ENCODE measurements at regions not wholly inside any gene's neighbourhood (a gene's known extent, or its start where the extent isn't known, plus 50 kb on each side); places are given as distances from the start of the nearest gene placed in this dataset.

DNA sequence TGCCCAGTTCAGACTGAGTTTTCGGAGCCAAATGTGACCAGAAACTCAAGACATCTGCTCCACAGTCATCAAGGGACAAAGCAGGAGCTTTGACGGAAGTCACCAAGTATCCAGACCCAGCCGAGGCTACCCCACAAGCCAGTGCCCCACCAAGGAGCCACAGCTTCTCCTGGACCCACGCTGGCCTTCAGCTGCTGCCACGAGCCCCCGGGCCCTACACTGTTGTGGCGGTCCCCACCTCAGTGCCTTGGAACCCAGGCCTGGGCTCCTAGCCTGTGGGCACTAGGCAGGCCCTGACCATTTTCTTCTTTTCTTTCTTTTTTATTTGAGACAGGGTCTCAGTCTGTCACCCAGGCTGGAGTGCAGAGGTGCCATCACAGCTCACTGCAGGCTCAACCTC, 82.1 kb upstream of the NKX1-1 start:
- peaks cover 51% of the 10 kb centered on the region for H3K27me3 ChIP-seq (ENCODE audit: insufficient read depth, insufficient read length)
- no peak overlapping the region for H3K4me3 ChIP-seq (ENCODE audit: insufficient read length, low read depth)
- peaks cover 24% of the 10 kb centered on the region for H3K9me3 ChIP-seq (ENCODE audit: insufficient read depth, low read length)
- no peak for DNase-seq (ENCODE audit: low read depth, low spot score)
- H3K4me1 ChIP-seq (ENCODE audit: insufficient read depth, insufficient read length): peaks cover 1% of the 10 kb centered on the region
- H3K9ac ChIP-seq (ENCODE audit: insufficient read length, low read depth): no peak overlapping the region
- TF ChIP-seq ZNF274 (IDR thresholded peaks at IDR 0.05; ENCODE audit: low read depth, low read length) (no peak), SUZ12 (IDR thresholded peaks at IDR 0.05; ENCODE audit: extremely low read depth, insufficient read depth, insufficient read length) (no peak), YY1 (IDR thresholded peaks at IDR 0.05; ENCODE audit: insufficient read depth, insufficient read length) (no peak)
- no peaks in the 10 kb centered on the region for H3K36me3 ChIP-seq (ENCODE audit: insufficient read depth, insufficient read length, low read length)

DNA sequence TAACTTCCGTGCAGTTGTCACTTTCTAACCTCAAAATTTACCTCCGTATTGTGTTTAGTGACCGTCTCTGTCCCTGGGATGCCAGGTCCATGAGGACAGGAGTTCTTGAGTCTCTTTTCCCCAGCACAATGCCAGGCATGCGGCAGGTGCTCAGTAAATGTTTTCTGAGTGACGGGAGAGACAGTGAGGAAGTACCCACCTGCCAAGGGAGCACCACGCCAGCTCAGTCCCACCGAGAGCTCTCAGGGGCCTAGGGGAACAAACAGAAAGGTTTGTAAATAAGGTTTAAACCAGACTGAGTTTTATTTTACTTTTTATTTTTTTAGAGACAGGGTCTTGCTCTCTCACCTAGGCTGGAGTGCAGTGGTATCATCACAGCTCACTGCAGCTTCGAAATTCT, 81.5 kb upstream of the NKX1-1 start:
- H3K9ac ChIP-seq (ENCODE audit: insufficient read length, low read depth): no peak overlapping the region

DNA sequence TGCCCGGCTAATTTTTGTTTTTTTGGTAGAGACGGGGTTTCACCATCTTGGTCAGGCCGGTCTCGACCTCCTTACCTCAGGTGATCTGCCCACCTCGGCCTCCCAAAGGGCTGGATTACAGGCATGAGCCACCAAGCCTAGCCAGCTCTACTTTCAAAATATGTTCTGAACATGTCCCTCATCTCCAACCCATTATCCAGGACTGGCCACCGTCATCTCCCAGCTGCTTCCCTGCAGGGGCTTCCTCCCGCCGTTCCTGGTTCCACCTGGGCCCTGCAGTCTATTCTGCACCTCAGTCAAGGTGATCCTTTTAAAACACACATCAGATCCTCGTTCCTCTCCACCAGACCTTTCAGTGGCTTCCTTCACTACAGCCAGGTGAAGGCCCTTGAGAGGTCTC, 80.9 kb upstream of the NKX1-1 start:
- H3K9me3 ChIP-seq (ENCODE audit: insufficient read depth, low read length): peaks cover 24% of the 10 kb centered on the region
- no peaks in the 10 kb centered on the region for H3K36me3 ChIP-seq (ENCODE audit: insufficient read depth, insufficient read length, low read length)
- H3K4me1 ChIP-seq (ENCODE audit: insufficient read depth, insufficient read length): peaks cover 1% of the 10 kb centered on the region
- H3K4me3 ChIP-seq (ENCODE audit: insufficient read length, low read depth): no peak overlapping the region
- no peak overlapping the region for H3K9ac ChIP-seq (ENCODE audit: insufficient read length, low read depth)
- no peak for TF ChIP-seq YY1 (IDR thresholded peaks at IDR 0.05; ENCODE audit: insufficient read depth, insufficient read length)
- TF ChIP-seq SUZ12 (IDR thresholded peaks at IDR 0.05; ENCODE audit: extremely low read depth, insufficient read depth, insufficient read length): no peak
- TF ChIP-seq ZNF274 (IDR thresholded peaks at IDR 0.05; ENCODE audit: low read depth, low read length): no peak
- DNase-seq (ENCODE audit: low read depth, low spot score): no peak
- H3K27me3 ChIP-seq (ENCODE audit: insufficient read depth, insufficient read length): peaks cover 53% of the 10 kb centered on the region

More for the DNA sequence above, 81.5 kb upstream of the NKX1-1 start:
- Histone ChIP-seq H3K4me3 (ENCODE audit: insufficient read length, low read depth) (no peak overlapping the region), H3K27me3 (ENCODE audit: insufficient read depth, insufficient read length) (peaks cover 52% of the 10 kb centered on the region), H3K9me3 (ENCODE audit: insufficient read depth, low read length) (peaks cover 24% of the 10 kb centered on the region), H3K4me1 (ENCODE audit: insufficient read depth, insufficient read length) (peaks cover 1% of the 10 kb centered on the region), H3K36me3 (ENCODE audit: insufficient read depth, insufficient read length, low read length) (no peaks in the 10 kb centered on the region)
- TF ChIP-seq SUZ12 (IDR thresholded peaks at IDR 0.05; ENCODE audit: extremely low read depth, insufficient read depth, insufficient read length) (no peak), ZNF274 (IDR thresholded peaks at IDR 0.05; ENCODE audit: low read depth, low read length) (no peak), YY1 (IDR thresholded peaks at IDR 0.05; ENCODE audit: insufficient read depth, insufficient read length) (no peak)
- DNase-seq (ENCODE audit: low read depth, low spot score): no peak

DNA sequence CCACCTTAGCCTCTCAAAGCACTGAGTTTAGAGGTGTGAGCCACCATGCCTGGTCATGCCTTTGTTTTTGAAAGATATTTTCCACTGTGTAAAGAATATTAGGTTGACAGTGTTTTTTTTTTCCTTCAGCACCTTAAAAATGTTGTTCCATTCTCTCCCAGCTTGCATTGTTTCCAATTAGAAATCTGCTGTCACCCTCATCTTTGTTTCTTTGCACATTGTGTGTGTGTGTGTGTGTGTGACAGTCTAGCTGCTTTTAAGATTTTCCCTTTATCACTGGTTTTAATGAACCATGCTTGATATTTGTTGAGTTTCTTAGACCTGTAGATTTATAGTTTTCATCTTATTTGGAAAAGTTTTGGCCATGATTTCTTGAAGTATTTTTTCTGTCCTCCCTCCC, 79.0 kb upstream of the NKX1-1 start:
- no peak for TF ChIP-seq SUZ12 (IDR thresholded peaks at IDR 0.05; ENCODE audit: extremely low read depth, insufficient read depth, insufficient read length)
- TF ChIP-seq ZNF274 (IDR thresholded peaks at IDR 0.05; ENCODE audit: low read depth, low read length): no peak
- TF ChIP-seq YY1 (IDR thresholded peaks at IDR 0.05; ENCODE audit: insufficient read depth, insufficient read length): no peak
- Histone ChIP-seq H3K4me1 (ENCODE audit: insufficient read depth, insufficient read length) (no peaks in the 10 kb centered on the region), H3K27me3 (ENCODE audit: insufficient read depth, insufficient read length) (peaks cover 60% of the 10 kb centered on the region), H3K4me3 (ENCODE audit: insufficient read length, low read depth) (no peak overlapping the region), H3K36me3 (ENCODE audit: insufficient read depth, insufficient read length, low read length) (no peaks in the 10 kb centered on the region), H3K9ac (ENCODE audit: insufficient read length, low read depth) (no peak overlapping the region), H3K9me3 (ENCODE audit: insufficient read depth, low read length) (peaks cover 30% of the 10 kb centered on the region)
- DNase-seq (ENCODE audit: low read depth, low spot score): no peak

DNA sequence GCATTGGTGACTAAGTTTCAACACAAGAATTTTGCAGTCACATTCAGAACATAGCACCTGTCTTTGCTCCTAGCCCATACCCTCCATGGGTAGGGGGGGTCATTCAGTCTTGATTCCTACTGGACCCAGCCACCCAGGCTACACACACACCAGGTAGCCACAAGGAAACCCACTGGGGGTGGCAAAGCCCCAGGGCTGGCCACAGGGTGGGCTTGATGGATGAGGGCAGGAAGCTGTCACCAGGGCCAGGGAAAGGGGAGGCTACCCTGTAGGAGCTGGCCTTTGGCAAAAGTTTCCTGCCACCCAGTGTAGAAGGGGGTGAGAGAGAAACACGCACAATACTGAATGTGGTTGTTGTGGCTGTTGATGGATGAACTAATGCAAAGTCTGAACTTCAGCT, 74.5 kb upstream of the NKX1-1 start:
- peaks cover 29% of the 10 kb centered on the region for H3K9me3 ChIP-seq (ENCODE audit: insufficient read depth, low read length)
- H3K36me3 ChIP-seq (ENCODE audit: insufficient read depth, insufficient read length, low read length): no peaks in the 10 kb centered on the region
- TF ChIP-seq ZNF274 (IDR thresholded peaks at IDR 0.05; ENCODE audit: low read depth, low read length) (no peak), SUZ12 (IDR thresholded peaks at IDR 0.05; ENCODE audit: extremely low read depth, insufficient read depth, insufficient read length) (no peak), YY1 (IDR thresholded peaks at IDR 0.05; ENCODE audit: insufficient read depth, insufficient read length) (no peak)

DNA sequence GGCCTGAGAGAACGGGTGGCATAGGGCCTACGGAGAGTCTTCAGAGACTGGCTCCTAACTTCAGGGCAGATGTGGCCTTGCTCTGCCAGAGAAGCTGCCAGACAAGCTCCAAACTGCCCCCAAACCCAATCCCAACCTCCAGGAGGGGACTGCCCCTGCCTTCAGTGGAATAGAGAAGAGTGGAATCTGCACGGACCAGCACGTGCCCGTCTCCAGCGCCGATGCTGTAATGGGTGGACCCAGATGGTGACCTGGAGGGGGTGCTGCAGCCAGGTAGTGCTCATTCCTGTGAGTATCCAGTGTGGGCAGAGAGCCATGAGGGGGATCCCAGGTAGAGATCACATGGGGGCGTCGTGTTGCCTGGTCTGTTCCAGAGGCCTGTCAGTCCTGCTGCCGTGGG, 73.2 kb upstream of the NKX1-1 start:
- H3K4me1 ChIP-seq (ENCODE audit: insufficient read depth, insufficient read length): no peaks in the 10 kb centered on the region

More for the DNA sequence above, 74.5 kb upstream of the NKX1-1 start:
- H3K9ac ChIP-seq (ENCODE audit: insufficient read length, low read depth): no peak overlapping the region
- H3K4me3 ChIP-seq (ENCODE audit: insufficient read length, low read depth): no peak overlapping the region
- DNase-seq (ENCODE audit: low read depth, low spot score): no peak
- H3K27me3 ChIP-seq (ENCODE audit: insufficient read depth, insufficient read length): peaks cover 74% of the 10 kb centered on the region
- H3K4me1 ChIP-seq (ENCODE audit: insufficient read depth, insufficient read length): no peaks in the 10 kb centered on the region

DNA sequence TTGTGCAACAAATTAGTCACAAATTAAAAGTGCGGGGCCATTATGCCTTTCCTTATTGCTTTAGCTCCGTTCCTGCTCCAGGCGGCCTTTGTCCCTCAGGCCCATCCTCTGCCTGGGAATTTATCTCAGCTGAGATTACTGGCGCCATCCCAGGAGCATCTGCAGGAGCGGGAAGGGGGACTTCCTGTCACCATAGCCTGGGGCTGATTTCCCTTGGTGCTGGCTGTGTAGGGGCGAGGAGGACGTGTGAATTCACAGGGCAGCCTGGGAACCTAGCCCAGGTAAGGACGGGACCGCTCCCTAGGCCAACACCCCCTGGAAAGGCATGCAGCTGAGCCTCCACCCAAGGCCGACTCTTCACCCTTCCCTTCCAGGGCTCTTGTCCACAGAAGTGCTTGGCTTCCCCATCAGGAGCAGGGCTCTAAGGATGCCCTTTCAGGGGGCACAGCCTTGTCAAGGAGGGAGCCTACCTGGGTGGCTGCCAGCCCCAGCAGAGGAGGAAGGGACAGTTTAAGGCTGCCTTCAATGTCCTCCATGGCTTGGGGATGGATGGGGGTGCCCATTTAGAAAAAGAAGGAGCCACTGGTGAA, 72.6 kb upstream of the NKX1-1 start:
- Histone ChIP-seq H3K27me3 (ENCODE audit: insufficient read depth, insufficient read length) (peaks cover 78% of the 10 kb centered on the region), H3K36me3 (ENCODE audit: insufficient read depth, insufficient read length, low read length) (no peaks in the 10 kb centered on the region), H3K9ac (ENCODE audit: insufficient read length, low read depth) (no peak overlapping the region), H3K4me3 (ENCODE audit: insufficient read length, low read depth) (no peak overlapping the region), H3K4me1 (ENCODE audit: insufficient read depth, insufficient read length) (no peaks in the 10 kb centered on the region), H3K9me3 (ENCODE audit: insufficient read depth, low read length) (peaks cover 13% of the 10 kb centered on the region)
- TF ChIP-seq SUZ12 (IDR thresholded peaks at IDR 0.05; ENCODE audit: extremely low read depth, insufficient read depth, insufficient read length) (no peak), YY1 (IDR thresholded peaks at IDR 0.05; ENCODE audit: insufficient read depth, insufficient read length) (no peak), ZNF274 (IDR thresholded peaks at IDR 0.05; ENCODE audit: low read depth, low read length) (no peak)
- no peak for DNase-seq (ENCODE audit: low read depth, low spot score)

More for the DNA sequence above, 73.2 kb upstream of the NKX1-1 start:
- Histone ChIP-seq H3K4me3 (ENCODE audit: insufficient read length, low read depth) (no peak overlapping the region), H3K27me3 (ENCODE audit: insufficient read depth, insufficient read length) (peaks cover 78% of the 10 kb centered on the region), H3K9me3 (ENCODE audit: insufficient read depth, low read length) (peaks cover 18% of the 10 kb centered on the region), H3K36me3 (ENCODE audit: insufficient read depth, insufficient read length, low read length) (no peaks in the 10 kb centered on the region), H3K9ac (ENCODE audit: insufficient read length, low read depth) (no peak overlapping the region)
- DNase-seq (ENCODE audit: low read depth, low spot score): no peak
- TF ChIP-seq SUZ12 (IDR thresholded peaks at IDR 0.05; ENCODE audit: extremely low read depth, insufficient read depth, insufficient read length): no peak
- no peak for TF ChIP-seq ZNF274 (IDR thresholded peaks at IDR 0.05; ENCODE audit: low read depth, low read length)
- TF ChIP-seq YY1 (IDR thresholded peaks at IDR 0.05; ENCODE audit: insufficient read depth, insufficient read length): no peak
